ENCODE measurements at regions not wholly inside any gene's neighbourhood (a gene's known extent, or its start where the extent isn't known, plus 50 kb on each side); places are given as distances from the start of the nearest gene placed in this dataset.
"Not testable (repeated sequence)": the region's sequence is repeated elsewhere in the genome, so short reads cannot be mapped to it uniquely, and the experiment has no call there.

- DNase-seq (ENCODE audit: low read depth, low spot score), result no peak
Observed at GRCh38 chr14:37711831-37712475, 116.5 kb downstream of the TTC6 start.

- not testable (repeated sequence) for DNase-seq (ENCODE audit: low read depth, low spot score)
Observed at GRCh38 chr14:37712476-37712860, 117.0 kb downstream of the TTC6 start.

- DNase-seq (ENCODE audit: low read depth, low spot score), result no peak
Observed at GRCh38 chr14:37712976-37713431, 117.6 kb downstream of the TTC6 start.

DNA sequence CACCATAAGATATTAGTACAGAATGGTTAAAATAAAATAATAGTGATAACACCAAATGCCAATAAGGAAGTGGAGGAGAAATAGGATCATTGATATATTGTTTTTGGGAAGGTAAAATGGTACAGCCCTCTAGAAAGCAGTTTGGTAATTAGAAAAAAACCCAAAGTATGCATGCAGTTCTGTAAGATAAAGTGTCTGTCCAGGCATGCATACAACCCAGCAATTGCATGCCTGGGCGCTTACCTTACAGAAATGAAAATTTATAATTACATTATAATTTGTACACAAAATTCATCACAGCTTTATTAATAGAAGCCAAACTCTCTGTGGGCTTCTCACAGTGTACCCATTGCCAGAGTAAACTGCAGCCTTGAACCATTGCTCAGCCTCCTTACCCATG lies 124.7 kb downstream of the TTC6 start:
- DNase-seq (ENCODE audit: low read depth, low spot score), result no peak

- DNase-seq (ENCODE audit: low read depth, low spot score), result no peak
Observed at GRCh38 chr14:37721976-37722659, 126.7 kb downstream of the TTC6 start.

DNA sequence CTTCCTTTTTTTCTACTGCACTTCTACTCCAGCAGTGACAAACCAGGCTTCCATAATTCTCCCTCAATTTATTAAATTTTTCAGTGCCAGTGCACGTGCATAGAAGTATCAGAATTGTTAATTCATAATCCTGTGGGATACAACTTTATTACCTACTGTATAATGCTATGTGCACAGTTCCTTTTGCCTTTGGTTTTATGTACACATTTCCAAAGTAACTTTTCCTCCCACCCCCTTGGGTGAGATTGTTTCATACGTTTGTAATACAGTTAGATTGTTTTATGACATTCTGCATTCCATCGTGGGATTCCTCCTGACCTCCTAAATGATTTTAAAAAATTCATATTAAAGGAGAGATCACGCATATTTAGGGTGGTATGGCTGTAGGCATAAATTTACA lies 128.1 kb downstream of the TTC6 start:
- no peak for DNase-seq (ENCODE audit: low read depth, low spot score)

GRCh38 chr14:37726708-37727107 lies 131.3 kb downstream of the TTC6 start:
- no peak for DNase-seq (ENCODE audit: low read depth, low spot score)

DNA sequence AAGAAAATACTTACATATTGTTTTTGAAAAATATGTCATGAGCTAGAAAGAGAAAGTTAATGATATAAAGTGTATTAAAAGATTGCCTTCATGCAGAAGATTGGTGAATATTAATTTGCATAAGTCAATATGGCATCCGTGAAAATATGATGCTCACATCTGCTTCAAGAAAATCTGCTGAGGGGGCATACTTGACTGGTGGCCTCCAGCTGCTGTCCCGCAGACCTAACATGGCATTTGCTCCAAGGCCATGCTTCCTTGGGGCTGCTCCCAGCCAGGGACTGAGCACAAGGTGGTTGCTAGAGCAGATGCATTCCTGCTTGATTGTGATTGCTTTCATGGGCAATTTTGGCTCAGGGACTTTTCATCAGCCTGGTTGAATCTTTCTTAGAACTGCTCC lies 133.8 kb downstream of the TTC6 start:
- no peak for DNase-seq (ENCODE audit: low read depth, low spot score)

DNA sequence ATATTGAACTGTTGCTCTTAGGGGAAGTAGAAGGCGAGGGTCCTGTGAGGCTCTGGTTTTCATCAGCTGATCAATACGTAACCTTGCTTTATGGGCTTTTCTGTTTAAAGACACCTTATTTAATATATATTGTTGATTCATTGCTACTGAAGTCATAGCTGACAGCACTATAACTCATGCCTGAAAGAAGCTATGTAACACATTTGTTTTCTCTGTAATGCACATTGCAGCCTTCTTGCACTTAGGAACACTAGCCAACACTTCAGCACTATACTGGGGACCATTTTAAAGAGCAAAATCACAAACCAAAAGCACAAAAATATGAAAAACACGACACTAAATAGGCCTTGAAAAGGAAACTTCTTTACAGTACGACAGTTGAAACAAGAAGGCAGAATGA lies 135.7 kb downstream of the TTC6 start:
- DNase-seq (ENCODE audit: low read depth, low spot score), result no peak

GRCh38 chr14:37745657-37746056 lies 150.2 kb downstream of the TTC6 start:
- DNase-seq (ENCODE audit: low read depth, low spot score), result no peak

DNA sequence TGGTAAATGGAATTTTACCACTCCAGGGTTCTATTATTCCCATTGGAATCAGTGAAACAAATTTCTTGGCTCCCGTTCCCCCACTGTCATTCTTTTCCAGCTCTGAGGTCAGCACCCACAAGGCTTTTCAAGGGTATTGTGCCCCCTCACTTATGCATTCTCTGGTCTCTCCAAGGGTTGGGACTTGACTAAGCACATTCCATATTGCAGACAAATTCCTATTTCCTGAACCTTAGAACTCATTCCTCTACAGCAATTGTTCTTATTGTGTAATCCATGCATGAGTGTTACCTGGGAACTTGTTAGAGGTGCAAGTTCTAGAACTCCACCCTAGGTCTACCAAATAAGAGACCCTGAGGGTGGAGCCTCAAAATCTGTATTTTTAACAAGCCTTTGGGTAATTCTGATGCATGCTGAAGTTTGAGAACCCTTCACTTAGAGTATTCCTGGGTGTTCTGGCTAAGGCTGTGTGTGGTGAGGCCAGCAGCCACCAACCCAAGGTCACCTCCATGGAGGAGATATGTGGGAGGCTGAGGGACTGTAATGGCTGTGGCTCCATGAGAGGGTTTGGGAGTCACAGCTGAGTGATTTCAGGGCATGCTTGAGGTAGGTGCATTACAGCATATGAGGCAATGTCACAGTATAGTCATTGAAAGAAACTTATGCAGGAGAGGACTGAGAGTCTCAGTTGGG lies 150.9 kb downstream of the TTC6 start:
- DNase-seq (ENCODE audit: low read depth, low spot score), result no peak

DNA sequence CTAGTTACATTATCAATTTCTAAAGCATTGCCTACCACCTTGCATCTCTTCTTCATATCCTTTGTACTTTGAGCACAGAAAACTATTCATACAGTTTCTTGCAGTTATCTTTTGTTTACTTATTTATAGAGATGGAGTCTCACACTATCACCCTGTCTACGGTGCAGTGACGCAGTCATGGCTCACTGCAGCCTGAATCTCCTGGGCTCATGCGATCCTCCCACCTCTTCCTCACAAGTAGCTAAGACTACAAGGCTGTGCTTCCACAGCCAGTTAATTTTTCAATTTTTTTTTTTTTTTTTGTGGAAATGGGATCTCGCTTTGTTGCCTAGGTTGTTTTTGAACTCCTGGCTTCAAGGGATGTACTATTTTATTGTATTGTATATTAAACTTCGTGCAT lies 158.0 kb downstream of the TTC6 start:
- DNase-seq (ENCODE audit: low read depth, low spot score), result no peak

GRCh38 chr14:37760275-37760674 lies 164.8 kb downstream of the TTC6 start:
- DNase-seq (ENCODE audit: low read depth, low spot score), result not testable (repeated sequence)

DNA sequence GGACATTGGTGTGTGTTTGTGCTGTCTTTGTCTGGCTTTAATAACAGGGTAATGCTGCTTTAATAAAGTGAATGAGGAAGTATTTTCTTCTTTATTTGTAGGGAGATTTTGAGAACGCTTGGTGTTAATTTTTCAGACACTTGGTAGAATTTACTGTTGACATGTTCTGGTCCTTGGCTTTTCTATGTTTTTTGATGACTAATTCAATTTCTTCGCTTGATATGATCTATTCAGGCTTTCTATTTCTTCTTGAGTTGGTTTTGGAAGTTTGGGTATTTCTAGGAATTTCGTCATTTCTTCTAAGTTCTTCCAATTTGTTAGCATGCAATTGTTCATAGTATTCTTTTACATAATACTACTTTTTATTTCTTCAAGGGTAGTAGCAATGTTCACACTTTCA lies 167.8 kb downstream of the TTC6 start:
- DNase-seq (ENCODE audit: low read depth, low spot score), result no peak

- DNase-seq (ENCODE audit: low read depth, low spot score), result not testable (repeated sequence)
Observed at GRCh38 chr14:37772283-37772682, 176.9 kb downstream of the TTC6 start.

DNA sequence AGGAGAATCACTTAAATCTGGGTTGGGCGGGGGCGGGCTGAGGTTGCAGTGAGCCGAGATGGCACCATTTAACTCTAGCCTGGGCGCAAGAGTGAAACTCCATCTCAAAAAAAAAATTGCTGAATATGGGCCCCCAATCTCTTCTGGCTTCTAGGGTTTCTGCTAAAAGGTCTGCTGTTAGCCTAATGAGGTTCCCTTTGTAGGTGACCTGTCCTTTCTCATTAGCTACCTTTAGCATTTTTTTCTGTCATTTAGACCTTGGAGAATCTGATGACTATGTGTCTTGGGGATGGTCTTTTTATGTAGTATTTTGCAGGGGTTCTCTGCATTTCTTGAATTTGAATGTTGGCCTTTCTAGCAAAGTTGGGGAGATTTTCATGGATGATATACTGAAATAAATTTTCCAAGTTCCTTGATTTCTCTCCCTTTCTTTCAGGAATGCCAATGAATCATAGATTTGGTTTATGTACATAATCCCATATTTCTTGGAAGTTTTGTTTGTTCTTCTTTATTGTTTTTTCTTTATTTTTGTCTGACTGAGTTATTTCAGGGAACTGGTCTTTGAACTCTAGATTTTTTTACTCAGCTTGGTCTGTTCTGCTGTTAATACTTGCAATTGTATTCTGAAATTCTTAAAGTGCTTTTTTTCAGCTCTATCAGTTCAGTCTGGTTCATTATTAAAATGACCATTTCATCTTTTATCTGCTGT lies 181.5 kb downstream of the TTC6 start:
- no peak for DNase-seq (ENCODE audit: low read depth, low spot score)

- no peak for DNase-seq (ENCODE audit: low read depth, low spot score)
Observed at GRCh38 chr14:37778135-37778943, 182.9 kb downstream of the TTC6 start.

GRCh38 chr14:37779480-37779879 lies 184.1 kb downstream of the TTC6 start:
- DNase-seq (ENCODE audit: low read depth, low spot score), result no peak

- DNase-seq (ENCODE audit: low read depth, low spot score), result not testable (repeated sequence)
Observed at GRCh38 chr14:37780731-37781130, 185.3 kb downstream of the TTC6 start.

DNA sequence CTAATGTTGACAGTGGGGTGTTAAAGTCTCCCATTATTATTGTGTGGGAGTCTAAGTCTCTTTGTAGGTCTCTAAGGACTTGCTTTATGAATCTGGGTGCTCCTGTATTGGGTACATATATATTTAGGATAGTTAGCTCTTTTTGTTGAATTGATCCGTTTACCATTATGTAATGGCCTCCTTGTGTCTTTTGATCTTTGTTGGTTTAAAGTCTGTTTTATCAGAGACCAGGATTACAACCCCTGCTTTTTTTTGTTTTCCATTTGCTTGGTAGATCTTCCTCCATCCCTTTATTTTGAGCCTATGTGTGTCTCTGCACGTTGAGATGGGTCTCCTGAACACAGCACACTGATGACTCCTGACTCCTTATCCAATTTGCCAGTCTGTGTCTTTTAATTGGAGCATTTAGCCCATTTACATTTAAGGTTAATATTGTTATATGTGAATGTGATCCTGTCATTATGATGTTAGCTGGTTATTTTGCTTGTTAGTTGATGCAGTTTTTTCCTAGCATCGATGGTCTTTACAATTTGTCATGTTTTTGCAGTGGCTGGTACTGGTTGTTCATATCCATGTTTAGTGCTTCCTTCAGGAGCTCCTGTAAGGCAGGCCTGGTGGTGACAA lies 188.9 kb downstream of the TTC6 start:
- DNase-seq (ENCODE audit: low read depth, low spot score), result not testable (repeated sequence)

DNA sequence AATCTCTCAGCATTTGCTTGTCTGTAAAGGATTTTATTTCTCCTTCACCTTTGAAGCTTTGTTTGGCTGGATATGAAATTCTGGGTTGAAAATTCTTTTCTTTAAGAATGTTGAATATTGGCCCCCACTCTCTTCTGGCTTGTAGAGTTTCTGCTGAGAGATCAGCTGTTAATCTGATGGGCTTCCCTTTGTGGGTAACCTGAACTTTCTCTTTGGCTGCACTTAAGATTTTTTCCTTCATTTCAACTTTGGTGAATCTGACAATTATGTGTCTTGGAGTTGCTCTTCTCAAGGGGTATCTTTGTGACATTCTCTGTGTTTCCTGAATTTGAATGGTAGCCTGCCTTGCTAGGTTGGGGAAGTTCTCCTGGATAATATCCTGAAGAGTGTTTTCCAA lies 189.4 kb downstream of the TTC6 start:
- not testable (repeated sequence) for DNase-seq (ENCODE audit: low read depth, low spot score)
